Esophagus muscularis mucosa (tissue), 4 donors: ENCODE measurements at regions not wholly inside any gene's neighbourhood (a gene's known extent, or its start where the extent isn't known, plus 50 kb on each side); places are given as distances from the start of the nearest gene placed in this dataset.
A peak's percentile ranks its signal among the peaks of the same experiment; 100 is the strongest.

Source experiments
- DNase-seq: peaks from one replicate; pipeline ENCODE4 v3.0.0-alpha.2; 2017; ENCODE audit errors: extremely low spot score
- H3K27ac ChIP-seq, 4 donors: fragments of 200-600 bp; sonication (generic); replicated peaks in 1 of 4; 1 replicate in 3 of 4; 2 replicates in 1 of 4; pipeline ENCODE4 v1.5.1; 2016 to 2019; ENCODE audit warnings: mild to moderate bottlenecking in 1 of 4
- H3K27me3 ChIP-seq, 4 donors: fragments of 200-600 bp; sonication (generic); one replicate each; pipeline versions ENCODE4 v1.5.1 to v1.6.0; 2016 to 2019
- H3K36me3 ChIP-seq, 4 donors: fragments of 200-600 bp; sonication (generic); one replicate each; pipeline ENCODE4 v1.5.1; 2016 to 2019
- H3K4me1 ChIP-seq, 4 donors: fragments of 200-600 bp; sonication (generic); one replicate each; pipeline ENCODE4 v1.5.1; 2016 to 2019
- H3K4me3 ChIP-seq, 4 donors: fragments of 200-600 bp; sonication (generic); 1 replicate in 2 of 4; 2 replicates in 2 of 4; pipeline ENCODE4 v1.5.1; 2016 to 2019; ENCODE audit warnings: mild to moderate bottlenecking in 4 of 4, moderate library complexity in 1 of 4
- H3K9me3 ChIP-seq, 4 donors: fragments of 200-600 bp; sonication (generic); 1 replicate in 3 of 4; 2 replicates in 1 of 4; pipeline ENCODE4 v1.5.1; 2016 to 2019
- EP300 ChIP-seq: sonication (generic); formaldehyde crosslinking; IDR thresholded peaks from one replicate; pipeline ENCODE4 v1.6.1; 2017; ENCODE audit warnings: antibody characterized with exemption
- POLR2A ChIP-seq: fragments of 450-650 bp; IDR thresholded peaks from one replicate; pipeline ENCODE4 v1.6.1; 2017; ENCODE audit warnings: antibody characterized with exemption, moderate library complexity, mild to moderate bottlenecking, low read depth
- POLR2AphosphoS5 ChIP-seq, 2 donors: sonication (generic); formaldehyde crosslinking; IDR thresholded peaks; one replicate each; pipeline ENCODE4 v1.6.1; 2017; ENCODE audit warnings: antibody characterized with exemption in 2 of 2
- WGBS: methylation state at CpG from one replicate; pipeline ENCODE4 v1.1.5; 2018; 5-methylcytosine and 5-hydroxymethylcytosine counted together
- intact Hi-C: fragments of 100-400 bp; cut with DNase I; formaldehyde crosslinking; loops from one replicate; pipeline ENCODE4 v1.15.1; 2023
- TF ChIP-seq, protein P1 (sequence below), 3 experiments: fragments of 200-600 bp in 2 of 3; fragments of 450-650 bp in 1 of 3; sonication (generic) in 2 of 3; IDR thresholded peaks; one replicate each; pipeline ENCODE4 v1.5.1; 2017 to 2019; ENCODE audit warnings: antibody characterized with exemption in 3 of 3, mild to moderate bottlenecking in 2 of 3, moderate library complexity in 1 of 3

DNA sequence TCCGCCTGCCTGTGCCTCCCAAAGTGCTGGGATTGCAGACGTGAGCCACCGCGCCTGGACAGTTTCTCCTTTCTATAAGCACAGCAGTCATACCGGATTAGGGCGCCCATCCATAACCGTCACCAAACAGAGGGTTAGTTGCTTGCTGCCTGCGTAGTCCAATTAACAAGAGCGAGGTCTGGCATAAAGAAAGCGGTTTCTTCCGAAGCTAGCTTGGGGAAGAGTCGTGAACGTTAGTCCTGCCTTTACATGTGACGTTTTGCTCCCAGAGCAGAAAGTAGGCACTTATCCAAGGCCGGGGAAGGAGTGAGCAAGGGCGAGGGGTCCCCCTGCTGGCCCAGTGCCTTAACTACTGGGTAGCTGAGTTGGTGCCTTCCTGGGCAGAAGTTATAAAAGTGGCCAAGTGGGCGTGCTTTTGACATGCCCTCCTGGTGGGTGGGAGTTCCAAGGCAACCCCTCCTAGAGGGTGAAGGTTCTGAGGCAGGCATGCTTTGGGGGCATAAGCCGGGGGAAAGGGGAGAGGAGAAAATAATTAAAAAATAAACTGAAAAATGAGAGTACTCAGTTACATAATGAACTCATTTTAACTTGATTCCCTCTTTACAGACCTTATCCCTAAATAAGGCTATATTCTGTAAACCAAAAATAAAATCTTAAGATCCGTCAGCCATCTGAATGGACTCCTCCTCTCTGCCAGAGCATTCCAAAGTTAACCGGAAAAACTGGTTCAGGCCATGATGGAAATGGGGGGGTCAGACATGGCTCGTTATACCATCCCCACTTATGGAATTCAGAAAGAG is 88.0 kb downstream of the FAM217A start:
- Histone ChIP-seq H3K36me3 (no peaks in the 10 kb centered on the region), H3K27me3 (no peaks in the 10 kb centered on the region), H3K4me1 (peaks cover 9 to 21% (median 18%) of the 10 kb centered on the region in 4 donors), H3K4me3 (peak overlapping the region; percentile 46 to 58 (median 52)), H3K27ac (peak overlapping the region; percentile 72 to 80 (median 78)), H3K9me3 (no peaks in the 10 kb centered on the region)
- peak; percentile 60 to 63 for TF ChIP-seq POLR2AphosphoS5 (IDR thresholded peaks at IDR 0.05)
- no peak for TF ChIP-seq POLR2A
- TF ChIP-seq, protein P1, sequence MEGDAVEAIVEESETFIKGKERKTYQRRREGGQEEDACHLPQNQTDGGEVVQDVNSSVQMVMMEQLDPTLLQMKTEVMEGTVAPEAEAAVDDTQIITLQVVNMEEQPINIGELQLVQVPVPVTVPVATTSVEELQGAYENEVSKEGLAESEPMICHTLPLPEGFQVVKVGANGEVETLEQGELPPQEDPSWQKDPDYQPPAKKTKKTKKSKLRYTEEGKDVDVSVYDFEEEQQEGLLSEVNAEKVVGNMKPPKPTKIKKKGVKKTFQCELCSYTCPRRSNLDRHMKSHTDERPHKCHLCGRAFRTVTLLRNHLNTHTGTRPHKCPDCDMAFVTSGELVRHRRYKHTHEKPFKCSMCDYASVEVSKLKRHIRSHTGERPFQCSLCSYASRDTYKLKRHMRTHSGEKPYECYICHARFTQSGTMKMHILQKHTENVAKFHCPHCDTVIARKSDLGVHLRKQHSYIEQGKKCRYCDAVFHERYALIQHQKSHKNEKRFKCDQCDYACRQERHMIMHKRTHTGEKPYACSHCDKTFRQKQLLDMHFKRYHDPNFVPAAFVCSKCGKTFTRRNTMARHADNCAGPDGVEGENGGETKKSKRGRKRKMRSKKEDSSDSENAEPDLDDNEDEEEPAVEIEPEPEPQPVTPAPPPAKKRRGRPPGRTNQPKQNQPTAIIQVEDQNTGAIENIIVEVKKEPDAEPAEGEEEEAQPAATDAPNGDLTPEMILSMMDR (IDR thresholded peaks at IDR 0.05): peak; percentile 80 to 83 (median 81)
- no peak for TF ChIP-seq EP300
- peak; percentile 96 for DNase-seq
- WGBS: 20% methylated on average over 14 of the region's 21 CpGs
- intact Hi-C loops: loop anchor here (2.0 to 5.0 kb wide), 3 partner anchors 142 to 714 kb away; partner anchors contain the start of gene FAM50B

DNA sequence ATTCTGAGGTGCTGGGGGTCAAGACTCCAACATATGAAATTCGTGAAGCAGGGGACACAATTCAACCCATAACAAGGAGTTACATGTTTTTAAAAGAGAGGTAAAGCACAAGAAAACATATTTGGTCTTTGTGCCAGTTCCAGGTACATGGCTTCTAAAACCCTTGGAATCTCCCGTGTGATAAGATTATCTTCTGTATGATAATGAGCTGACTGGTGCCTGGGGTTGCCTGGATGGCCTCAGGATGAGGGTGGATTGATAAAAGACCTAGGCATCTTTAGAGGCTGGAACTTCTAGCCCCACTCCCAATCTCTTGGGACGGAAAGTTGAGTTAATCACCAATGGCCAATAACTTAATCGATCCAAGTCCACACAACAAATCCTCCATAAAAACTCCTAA is 87.0 kb downstream of the FAM217A start:
- H3K4me3 ChIP-seq: no peak overlapping the region
- no peaks in the 10 kb centered on the region for H3K36me3 ChIP-seq
- no peaks in the 10 kb centered on the region for H3K9me3 ChIP-seq
- no peaks in the 10 kb centered on the region for H3K27me3 ChIP-seq
- no peak for DNase-seq
- no peak overlapping the region for H3K27ac ChIP-seq
- WGBS: 91% methylated on average over 4 of the region's 4 CpGs
- intact Hi-C loops: loop anchor here (2.0 to 5.0 kb wide), 3 partner anchors 143 to 715 kb away; partner anchors contain the start of gene FAM50B
- H3K4me1 ChIP-seq: peaks cover 9 to 24% (median 20%) of the 10 kb centered on the region in 4 donors
- TF ChIP-seq POLR2AphosphoS5 (IDR thresholded peaks at IDR 0.05): no peak

DNA sequence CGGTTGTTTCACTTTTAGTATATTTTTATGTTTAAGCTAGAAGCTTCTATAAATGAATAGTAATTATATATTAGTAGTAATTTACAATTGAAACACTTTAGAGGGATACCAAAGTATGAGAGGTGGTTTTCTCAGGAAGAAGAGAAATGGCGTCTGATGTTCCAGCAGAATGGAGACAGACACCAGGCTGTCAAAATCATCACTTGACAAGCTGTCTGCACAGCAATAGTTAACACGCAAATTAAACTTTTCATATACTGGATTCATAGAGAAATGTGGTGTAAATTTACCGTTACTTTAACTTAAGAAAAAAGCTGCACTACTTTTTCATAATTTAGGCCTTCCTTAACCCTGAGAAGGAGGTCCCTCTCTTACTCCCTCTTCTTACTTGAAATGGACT is 82.6 kb downstream of the FAM217A start:
- no peak for TF ChIP-seq POLR2A
- TF ChIP-seq, protein P1 (IDR thresholded peaks at IDR 0.05): no peak
- TF ChIP-seq EP300: no peak
- no peak for TF ChIP-seq POLR2AphosphoS5 (IDR thresholded peaks at IDR 0.05)
- WGBS: 94% methylated on average over 4 of the region's 4 CpGs
- intact Hi-C loops: no loop called here

DNA sequence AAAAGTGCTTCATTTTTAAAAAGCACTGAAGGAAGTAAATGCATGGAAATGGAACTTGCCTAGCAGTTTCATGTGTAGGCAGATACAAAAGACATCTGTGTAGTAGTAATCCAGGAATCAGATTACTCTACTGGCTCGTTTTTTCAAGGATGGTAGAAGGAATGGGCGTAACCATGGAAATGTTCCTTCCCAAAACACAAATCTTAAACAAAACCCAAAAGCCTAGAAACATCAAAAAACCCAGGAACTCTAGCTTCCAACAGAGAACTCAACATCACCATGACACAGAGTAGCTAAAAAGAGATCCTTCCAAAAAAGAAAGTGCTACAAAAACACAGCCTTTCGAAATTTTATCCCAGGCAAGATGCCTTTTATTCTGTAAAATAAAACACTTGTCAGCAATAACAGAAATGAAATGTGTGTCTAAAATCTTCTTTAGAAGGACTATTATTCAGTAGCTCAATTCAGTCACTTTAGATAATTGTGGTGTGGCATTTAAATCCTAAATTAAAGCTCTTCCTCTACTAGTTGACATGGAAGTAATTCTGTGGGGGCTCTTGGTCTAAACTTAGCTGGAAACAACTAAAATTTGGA is 81.7 kb downstream of the FAM217A start:
- no peaks in the 10 kb centered on the region for H3K27me3 ChIP-seq
- H3K36me3 ChIP-seq: no peaks in the 10 kb centered on the region
- H3K9me3 ChIP-seq: no peaks in the 10 kb centered on the region
- no peak overlapping the region for H3K4me3 ChIP-seq
- 47% methylated on average over 3 of the region's 3 CpGs for WGBS
- no peak for TF ChIP-seq POLR2A
- no peak for TF ChIP-seq POLR2AphosphoS5 (IDR thresholded peaks at IDR 0.05)
- no peak for TF ChIP-seq EP300
- TF ChIP-seq, protein P1 (IDR thresholded peaks at IDR 0.05): no peak
- DNase-seq: no peak
- intact Hi-C loops: no loop called here
- H3K4me1 ChIP-seq: peaks cover 0 to 15% (median 11%) of the 10 kb centered on the region in 4 donors
- peak overlapping the region; percentile 22 to 45 (median 32) for H3K27ac ChIP-seq

More for the DNA sequence above, 82.6 kb downstream of the FAM217A start:
- Histone ChIP-seq H3K4me1 (peaks cover 0 to 17% (median 13%) of the 10 kb centered on the region in 4 donors), H3K27me3 (no peaks in the 10 kb centered on the region), H3K9me3 (no peaks in the 10 kb centered on the region), H3K4me3 (no peak overlapping the region), H3K27ac (peak overlapping the region in 1 of 4 donors; percentile 45), H3K36me3 (no peaks in the 10 kb centered on the region)
- DNase-seq: no peak
